ENCODE measurements at regions not wholly inside any gene's neighbourhood (a gene's known extent, or its start where the extent isn't known, plus 50 kb on each side); places are given as distances from the start of the nearest gene placed in this dataset.
"Not testable (repeated sequence)": the region's sequence is repeated elsewhere in the genome, so short reads cannot be mapped to it uniquely, and the experiment has no call there.

- no peak for TF ChIP-seq CTCF (IDR thresholded peaks at IDR 0.05; ENCODE audit: low read depth, low read length)
- no peak overlapping the region for H3K4me3 ChIP-seq (ENCODE audit: low read depth, low read length)
Observed at GRCh38 chr4:23962462-23962861, 72.6 kb upstream of the PPARGC1A start.

GRCh38 chr4:23961395-23961794 is 71.5 kb upstream of the PPARGC1A start:
- H3K4me3 ChIP-seq (ENCODE audit: low read depth, low read length), result not testable (repeated sequence)

DNA sequence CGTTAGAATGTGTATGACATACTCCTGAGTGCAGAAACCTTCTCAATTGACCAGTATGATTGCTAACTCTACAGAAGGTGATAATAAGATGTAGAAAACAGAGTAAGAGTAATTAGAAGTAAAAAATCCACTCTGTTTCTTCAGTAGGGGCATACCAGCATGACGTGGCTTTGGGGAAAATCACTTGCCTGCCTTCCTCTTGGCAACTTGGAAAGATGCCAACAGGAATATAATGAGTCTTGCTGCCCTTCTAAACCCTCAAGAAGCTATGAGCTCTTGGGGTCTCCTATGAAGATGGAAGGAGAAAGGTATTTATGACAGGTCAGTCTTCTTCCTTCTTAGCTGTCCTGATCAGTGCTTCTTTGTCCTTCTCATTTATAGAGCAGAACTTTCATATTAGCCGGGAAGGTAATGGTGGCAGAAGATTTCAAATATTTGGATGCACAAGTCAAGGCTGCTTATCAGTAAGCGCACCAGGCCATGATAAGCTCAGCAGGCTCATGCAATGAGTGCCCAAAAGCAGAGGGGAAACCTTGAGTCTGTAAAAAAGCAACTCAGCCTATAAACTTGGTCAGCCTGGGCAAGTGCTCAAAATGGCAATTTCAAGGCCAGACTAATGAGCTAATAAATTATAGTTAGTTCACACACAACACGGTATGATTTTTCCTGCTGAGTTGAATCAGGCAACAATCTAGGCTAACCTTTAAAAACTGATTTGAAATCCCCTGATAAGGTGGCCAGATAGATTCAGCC is 69.7 kb upstream of the PPARGC1A start:
- no peak for TF ChIP-seq CTCF (IDR thresholded peaks at IDR 0.05; ENCODE audit: low read depth, low read length)
- H3K4me3 ChIP-seq (ENCODE audit: low read depth, low read length), result no peak overlapping the region

- TF ChIP-seq CTCF (IDR thresholded peaks at IDR 0.05; ENCODE audit: low read depth, low read length), result no peak
- no peak overlapping the region for H3K4me3 ChIP-seq (ENCODE audit: low read depth, low read length)
Observed at GRCh38 chr4:23958749-23959148, 68.9 kb upstream of the PPARGC1A start.

GRCh38 chr4:23957465-23957864 is 67.6 kb upstream of the PPARGC1A start:
- no peak overlapping the region for H3K4me3 ChIP-seq (ENCODE audit: low read depth, low read length)
- no peak for TF ChIP-seq CTCF (IDR thresholded peaks at IDR 0.05; ENCODE audit: low read depth, low read length)

DNA sequence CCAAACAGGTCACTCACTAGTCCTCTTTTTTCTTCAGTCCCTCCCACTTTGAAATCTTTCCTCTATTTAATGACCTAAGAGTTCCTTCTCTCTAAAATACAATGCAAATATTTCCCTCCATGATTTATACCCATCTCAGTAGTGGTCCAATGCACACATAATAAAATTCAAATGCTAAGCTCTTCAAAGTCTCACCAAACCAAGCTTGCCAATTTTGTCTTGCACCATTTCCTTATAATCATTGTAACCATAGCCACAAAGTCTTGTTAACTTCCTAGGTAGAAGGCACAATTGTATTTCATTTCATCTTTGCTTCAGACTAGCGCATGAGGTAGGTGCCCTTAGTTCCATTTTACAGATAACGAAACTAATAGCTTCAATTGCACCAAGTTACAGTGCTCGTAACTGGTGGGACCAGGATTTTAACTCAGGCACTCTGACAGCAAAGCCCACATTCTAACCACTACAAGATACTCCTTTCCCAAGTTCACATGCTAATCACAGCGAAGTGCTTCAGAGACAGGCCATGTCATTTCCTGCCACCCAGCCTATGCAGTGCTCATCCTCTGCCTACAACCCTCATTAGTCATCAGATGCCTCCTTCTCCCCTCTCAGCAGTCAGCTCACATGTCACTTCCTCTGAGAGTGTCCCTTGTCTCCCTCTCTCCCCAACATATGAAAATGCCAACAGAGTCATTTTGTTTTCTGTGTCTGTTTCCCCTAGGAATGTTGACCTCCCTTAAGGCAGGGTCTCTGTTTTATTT is 66.9 kb upstream of the PPARGC1A start:
- H3K4me3 ChIP-seq (ENCODE audit: low read depth, low read length), result no peak overlapping the region
- no peak for TF ChIP-seq CTCF (IDR thresholded peaks at IDR 0.05; ENCODE audit: low read depth, low read length)

GRCh38 chr4:23952258-23952657 is 62.4 kb upstream of the PPARGC1A start:
- no peak for TF ChIP-seq CTCF (IDR thresholded peaks at IDR 0.05; ENCODE audit: low read depth, low read length)

More at GRCh38 chr4:23952258-23952657, 62.4 kb upstream of the PPARGC1A start:
- H3K4me3 ChIP-seq (ENCODE audit: low read depth, low read length), result no peak overlapping the region
